GM19025 (cell line): ENCODE measurements at regions not wholly inside any gene's neighbourhood (a gene's known extent, or its start where the extent isn't known, plus 50 kb on each side); places are given as distances from the start of the nearest gene placed in this dataset.
"Not testable (repeated sequence)": the region's sequence is repeated elsewhere in the genome, so short reads cannot be mapped to it uniquely, and the experiment has no call there.

Experiments
- ATAC-seq: cut with Tn5 transposase; IDR thresholded peaks from one replicate; pipeline ENCODE4 v1.9.1; 2021; ENCODE audit warnings: mild to moderate bottlenecking, low read depth, moderate library complexity; ENCODE audit not compliant: unreplicated experiment

GRCh38 chr4:9604031-9604892, 160.0 kb downstream of the DEFB131A start:
- not testable (repeated sequence) for ATAC-seq

- ATAC-seq, result not testable (repeated sequence)
Measured at GRCh38 chr4:9604893-9605190, 160.6 kb downstream of the DEFB131A start.

- ATAC-seq, result no peak
Measured at GRCh38 chr4:9608300-9608699, 164.1 kb downstream of the DEFB131A start.

- not testable (repeated sequence) for ATAC-seq
Measured at GRCh38 chr4:9610321-9610720, 166.1 kb downstream of the DEFB131A start.

- ATAC-seq, result no peak
Measured at GRCh38 chr4:9611101-9611500, 166.9 kb downstream of the DEFB131A start.

- ATAC-seq, result not testable (repeated sequence)
Measured at GRCh38 chr4:9636411-9636810, 145.0 kb upstream of the DRD5 start.

GRCh38 chr4:9659678-9660077, 121.8 kb upstream of the DRD5 start:
- not testable (repeated sequence) for ATAC-seq

- ATAC-seq, result not testable (repeated sequence)
Measured at GRCh38 chr4:9660955-9661354, 120.5 kb upstream of the DRD5 start.

GRCh38 chr4:9670725-9671124, 110.7 kb upstream of the DRD5 start:
- ATAC-seq, result not testable (repeated sequence)

GRCh38 chr4:9677357-9677756, 104.1 kb upstream of the DRD5 start:
- ATAC-seq, result not testable (repeated sequence)

- no peak for ATAC-seq
Measured at GRCh38 chr4:9679704-9680478, 101.5 kb upstream of the DRD5 start.

GRCh38 chr4:9683174-9683573, 98.3 kb upstream of the DRD5 start:
- not testable (repeated sequence) for ATAC-seq

GRCh38 chr4:9685016-9685415, 96.4 kb upstream of the DRD5 start:
- ATAC-seq, result not testable (repeated sequence)

- ATAC-seq, result no peak
Measured at GRCh38 chr4:9685692-9686091, 95.7 kb upstream of the DRD5 start.

- ATAC-seq, result not testable (repeated sequence)
Measured at GRCh38 chr4:9690636-9691237, 90.7 kb upstream of the DRD5 start.

- peak; percentile 100 for ATAC-seq
Measured at GRCh38 chr4:9691238-9692065, 90.0 kb upstream of the DRD5 start.

GRCh38 chr4:9692791-9693491, 88.5 kb upstream of the DRD5 start:
- not testable (repeated sequence) for ATAC-seq

GRCh38 chr4:9694403-9694802, 87.0 kb upstream of the DRD5 start:
- ATAC-seq, result not testable (repeated sequence)

GRCh38 chr4:9695994-9696393, 85.4 kb upstream of the DRD5 start:
- ATAC-seq, result not testable (repeated sequence)

- ATAC-seq, result not testable (repeated sequence)
Measured at GRCh38 chr4:9696561-9696960, 84.9 kb upstream of the DRD5 start.
